CD4-positive, alpha-beta T cell treated with Interleukin-15 for 4 hours (primary cell): ENCODE measurements at regions not wholly inside any gene's neighbourhood (a gene's known extent, or its start where the extent isn't known, plus 50 kb on each side); places are given as distances from the start of the nearest gene placed in this dataset.

Experiments used
- DNase-seq: peaks from one replicate; pipeline ENCODE4 v3.0.0-alpha.2; 2020; ENCODE audit warnings: low spot score

DNA sequence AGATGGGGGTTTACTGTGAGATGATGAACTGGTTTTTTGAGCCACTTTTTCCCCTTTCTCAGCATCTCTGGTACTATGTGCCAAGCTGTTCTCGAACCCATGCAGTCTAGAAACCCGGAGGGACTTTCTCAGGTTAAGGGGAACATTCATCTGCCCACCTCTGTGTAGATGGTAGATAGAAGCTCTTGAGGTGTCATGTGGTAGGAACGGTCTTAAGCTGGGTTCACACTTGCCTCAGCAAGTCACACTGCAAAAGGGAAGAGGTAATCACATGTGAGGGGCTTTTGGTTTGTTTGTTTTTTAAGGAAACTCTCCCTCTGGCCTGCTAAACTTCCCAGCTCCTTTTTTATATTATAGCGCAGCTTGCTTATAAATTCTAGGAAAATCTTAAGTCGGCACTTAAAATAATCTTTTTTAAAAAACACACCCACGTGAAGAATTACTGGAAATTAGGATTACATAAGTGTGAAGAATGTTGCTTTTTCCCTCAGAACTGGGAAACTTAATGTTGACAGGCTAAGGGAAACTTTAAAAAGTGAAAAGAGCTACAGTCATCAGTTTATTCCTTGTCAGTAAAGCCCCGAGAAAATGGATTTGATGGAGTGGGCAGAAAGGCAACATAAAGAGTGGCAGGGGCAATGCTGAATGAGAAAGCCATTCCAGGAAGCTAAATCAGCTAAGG, 430.3 kb downstream of the ARHGEF28 start:
- no peak for DNase-seq

- DNase-seq: no peak
Observed at GRCh38 chr5:74055486-74056106, 429.6 kb downstream of the ARHGEF28 start.

DNA sequence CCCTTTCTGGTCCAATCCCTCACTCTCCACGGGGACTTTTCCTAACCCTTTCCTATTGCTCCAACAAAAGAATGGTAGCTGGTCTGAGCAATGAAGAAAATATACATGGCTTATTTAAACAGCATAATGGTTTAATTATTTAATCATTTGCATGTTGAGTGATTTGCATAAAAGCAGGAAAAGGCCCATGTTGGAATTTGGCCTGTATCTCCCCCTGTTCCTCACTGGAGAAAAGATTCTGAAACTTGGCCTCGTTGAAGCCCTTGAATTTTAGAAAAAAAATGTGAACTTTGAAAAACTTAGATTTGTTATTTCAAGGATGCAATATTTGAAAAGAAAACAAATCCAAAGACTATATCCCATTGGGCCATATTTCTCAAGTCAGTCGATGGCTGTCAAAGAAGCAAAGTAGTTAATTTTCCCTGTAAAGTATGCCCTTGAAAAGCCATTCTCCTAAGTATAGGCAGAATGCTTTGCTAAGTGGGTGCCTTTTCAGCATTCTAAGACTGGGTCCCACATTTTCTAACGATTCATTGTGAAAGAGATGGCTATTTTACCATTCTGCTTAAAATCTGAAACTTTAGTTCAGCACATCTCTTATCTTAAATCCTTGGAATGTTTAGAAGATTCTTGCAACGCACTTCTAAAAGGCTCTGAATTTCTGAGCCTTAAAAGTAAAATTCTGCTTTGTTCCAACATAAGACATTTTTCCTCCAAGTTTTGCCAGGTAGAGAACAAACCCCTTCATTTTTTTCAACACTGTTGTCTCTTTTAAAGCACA, 428.8 kb downstream of the ARHGEF28 start:
- DNase-seq: no peak

- DNase-seq: no peak
Observed at GRCh38 chr5:74054139-74054538, 428.1 kb downstream of the ARHGEF28 start.

DNA sequence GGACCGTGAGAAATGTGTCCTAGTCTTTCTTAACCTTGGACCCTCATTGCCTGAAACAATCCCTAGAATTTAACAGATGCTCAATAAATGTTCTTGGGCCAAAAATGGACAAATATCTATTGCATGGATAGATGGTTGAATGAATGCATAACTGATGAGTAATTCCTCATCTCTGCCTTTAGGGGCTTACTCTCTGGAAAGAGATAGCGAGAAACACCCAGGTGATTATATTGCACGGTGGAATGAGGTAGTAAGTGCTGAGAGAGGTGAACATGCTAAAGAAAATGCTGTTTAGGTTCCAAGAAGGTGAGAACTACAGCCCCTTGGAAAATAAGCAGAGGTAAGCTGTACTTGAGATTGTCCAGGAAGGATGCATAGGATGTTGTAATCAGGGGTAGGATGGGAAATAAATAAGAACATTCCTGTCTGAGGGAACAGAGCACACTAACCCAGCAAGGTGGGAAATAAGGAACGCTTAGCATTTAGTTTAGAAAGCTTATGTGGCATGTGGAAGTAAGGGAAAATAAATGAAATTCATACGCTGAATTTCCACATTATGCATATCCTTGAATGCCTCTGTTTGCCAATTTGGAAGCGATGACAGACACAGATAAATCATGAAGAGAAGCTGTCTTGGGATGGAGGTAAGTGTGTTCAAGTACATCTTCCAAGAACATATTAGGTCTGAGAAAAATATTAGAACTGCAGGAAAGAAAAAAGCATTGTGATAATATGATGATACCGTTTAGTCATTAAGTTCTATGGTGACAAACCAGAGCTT, 426.6 kb downstream of the ARHGEF28 start:
- no peak for DNase-seq

- DNase-seq: no peak
Observed at GRCh38 chr5:74051076-74051475, 425.1 kb downstream of the ARHGEF28 start.

GRCh38 chr5:74044936-74045335, 418.9 kb downstream of the ARHGEF28 start:
- DNase-seq: no peak

GRCh38 chr5:74042959-74043358, 417.0 kb downstream of the ARHGEF28 start:
- DNase-seq: no peak

DNA sequence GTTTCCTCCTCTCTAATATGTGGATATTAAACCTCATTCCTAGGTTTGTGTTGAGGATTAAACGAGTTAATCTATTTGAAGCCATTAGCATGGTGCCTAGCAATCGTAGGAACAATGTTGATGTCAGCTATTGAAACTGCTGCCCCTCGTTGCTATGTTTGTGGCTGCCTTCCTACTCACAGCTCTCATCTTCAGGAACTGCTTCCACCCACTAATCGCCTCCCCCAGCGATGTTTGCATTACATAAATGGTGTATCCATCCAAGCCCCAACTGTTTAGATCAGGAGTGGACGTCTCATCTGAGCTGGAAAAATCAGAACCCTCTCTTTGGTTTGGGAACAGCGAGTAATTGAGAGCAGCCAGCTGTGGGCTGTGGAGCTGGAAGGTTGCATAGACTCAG, 416.6 kb downstream of the ARHGEF28 start:
- no peak for DNase-seq

DNA sequence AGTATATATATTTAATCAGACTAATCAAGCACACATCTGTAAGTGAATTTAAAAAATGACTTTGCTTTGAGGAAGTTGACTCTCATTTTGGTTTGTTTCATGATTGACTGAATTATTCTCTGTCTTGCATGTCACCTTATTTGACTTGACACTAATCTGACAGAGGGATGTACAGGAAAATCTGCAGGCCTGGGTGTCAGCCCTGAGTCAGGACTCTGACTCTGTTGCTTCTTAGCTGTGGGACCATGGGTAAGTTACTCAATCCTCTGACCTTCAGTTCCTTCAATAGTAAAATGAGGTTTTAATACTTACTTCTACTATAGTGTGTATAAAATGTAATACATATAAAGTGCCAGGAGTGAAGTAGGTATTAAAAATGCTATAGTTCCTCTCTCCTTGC, 415.9 kb downstream of the ARHGEF28 start:
- no peak for DNase-seq

DNA sequence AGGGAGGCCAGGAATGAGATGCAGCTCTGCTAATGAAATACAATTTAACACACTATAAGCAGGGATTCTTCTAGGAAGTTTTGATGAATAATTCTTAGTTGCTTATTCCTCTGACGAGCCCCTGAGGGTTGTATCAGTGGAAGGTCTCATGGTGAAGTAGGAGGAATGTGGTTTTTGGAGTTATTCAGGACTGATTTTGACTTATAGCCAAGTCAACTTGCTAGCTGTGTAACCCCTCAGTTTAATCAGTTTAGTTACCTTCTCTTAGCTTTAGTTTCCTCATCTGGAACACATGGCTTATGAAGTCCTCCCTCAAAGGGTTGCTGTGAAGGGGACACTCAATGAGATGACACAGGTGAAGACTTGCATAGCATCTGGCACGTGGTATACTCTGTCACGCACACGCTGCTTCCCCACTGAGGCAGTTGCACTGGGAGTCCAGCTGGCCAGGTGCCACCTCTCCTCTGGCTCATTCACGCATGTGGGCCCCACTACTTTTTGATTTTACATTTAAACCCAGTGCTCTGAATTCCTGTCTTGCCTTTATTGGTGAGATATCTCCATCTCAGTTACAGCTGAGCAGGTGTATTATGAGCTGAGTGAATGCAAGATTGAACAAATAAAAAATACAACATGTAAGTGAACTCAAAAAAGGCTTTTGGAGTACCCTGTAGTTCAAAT, 415.0 kb downstream of the ARHGEF28 start:
- DNase-seq: no peak

- no peak for DNase-seq
Observed at GRCh38 chr5:74040065-74040551, 414.1 kb downstream of the ARHGEF28 start.

- no peak for DNase-seq
Observed at GRCh38 chr5:74037321-74037720, 411.3 kb downstream of the ARHGEF28 start.

GRCh38 chr5:74035521-74035937, 409.5 kb downstream of the ARHGEF28 start:
- DNase-seq: no peak

GRCh38 chr5:74034733-74035132, 408.7 kb downstream of the ARHGEF28 start:
- DNase-seq: no peak

GRCh38 chr5:74032617-74033016, 406.6 kb downstream of the ARHGEF28 start:
- no peak for DNase-seq

- no peak for DNase-seq
Observed at GRCh38 chr5:74031536-74031935, 405.5 kb downstream of the ARHGEF28 start.

GRCh38 chr5:74030821-74031220, 404.8 kb downstream of the ARHGEF28 start:
- no peak for DNase-seq

DNA sequence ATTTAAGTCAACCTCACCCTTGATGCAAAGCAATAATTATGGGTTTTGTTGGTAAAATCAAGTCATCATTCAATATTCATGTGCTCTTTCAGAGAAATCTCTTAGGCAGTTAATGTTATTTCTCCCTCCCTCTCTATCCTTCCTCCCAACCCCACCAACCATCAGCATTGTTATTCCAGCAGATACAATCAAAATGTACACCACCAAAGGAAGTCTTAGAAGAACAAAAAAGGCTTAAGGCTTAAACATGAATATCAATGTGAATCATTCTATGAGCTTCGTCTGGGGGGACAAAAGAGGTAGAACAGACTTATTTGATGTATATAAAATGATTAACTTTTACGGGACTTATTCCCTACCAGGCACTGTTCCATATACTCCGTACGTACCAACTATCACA, 404.4 kb downstream of the ARHGEF28 start:
- no peak for DNase-seq

DNA sequence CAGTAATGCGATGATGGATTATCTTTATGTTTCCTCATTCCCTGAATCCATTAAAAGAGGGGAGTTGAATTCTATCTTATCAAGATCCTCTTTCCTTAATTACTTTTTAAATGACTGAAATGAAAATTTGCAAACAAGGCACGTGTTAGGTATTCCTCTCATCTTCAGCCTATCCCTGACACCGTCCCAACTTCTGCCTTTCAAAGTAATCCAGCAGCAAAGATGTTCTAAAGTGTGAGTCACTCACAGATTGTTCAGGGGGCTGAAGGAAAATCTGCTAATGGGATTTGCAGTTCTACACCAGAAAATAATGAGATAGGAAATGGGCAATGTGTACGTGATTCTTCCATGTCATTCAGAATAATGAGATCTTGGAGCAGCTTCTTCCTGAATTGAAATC, 403.0 kb downstream of the ARHGEF28 start:
- no peak for DNase-seq

- DNase-seq: no peak
Observed at GRCh38 chr5:74028406-74028805, 402.4 kb downstream of the ARHGEF28 start.
